SH-SY5Y (cell line): ENCODE measurements at regions not wholly inside any gene's neighbourhood (a gene's known extent, or its start where the extent isn't known, plus 50 kb on each side); places are given as distances from the start of the nearest gene placed in this dataset.

Experiments used
- GATA2 ChIP-seq: IDR thresholded peaks from 2 replicates; pipeline ENCODE4 v1.6.1; 2011; ENCODE audit warnings: mild to moderate bottlenecking, low read depth, low read length
- GATA3 ChIP-seq: IDR thresholded peaks from 2 replicates; pipeline ENCODE4 v1.6.1; 2011; ENCODE audit warnings: low read depth, mild to moderate bottlenecking, low read length, moderate library complexity

GRCh38 chr6:140341272-140341671, 966.8 kb upstream of the CITED2 start:
- TF ChIP-seq GATA2 (no peak), GATA3 (no peak)

GRCh38 chr6:140340795-140341194, 966.3 kb upstream of the CITED2 start:
- no peak for TF ChIP-seq GATA2
- no peak for TF ChIP-seq GATA3

GRCh38 chr6:140321891-140322290, 947.4 kb upstream of the CITED2 start:
- TF ChIP-seq GATA3 (no peak), GATA2 (no peak)

GRCh38 chr6:140320081-140321080, 945.9 kb upstream of the CITED2 start:
- TF ChIP-seq GATA2 (no peak), GATA3 (no peak)

GRCh38 chr6:140319209-140319608, 944.8 kb upstream of the CITED2 start:
- no peak for TF ChIP-seq GATA3

- no peak for TF ChIP-seq GATA3
Measured at GRCh38 chr6:140318408-140318807, 944.0 kb upstream of the CITED2 start.

GRCh38 chr6:140317950-140318349, 943.5 kb upstream of the CITED2 start:
- TF ChIP-seq GATA3 (no peak), GATA2 (no peak)

GRCh38 chr6:140316966-140317365, 942.5 kb upstream of the CITED2 start:
- TF ChIP-seq GATA2: no peak
- TF ChIP-seq GATA3: no peak

GRCh38 chr6:140314682-140315081, 940.2 kb upstream of the CITED2 start:
- TF ChIP-seq GATA3: no peak
- TF ChIP-seq GATA2: no peak

- TF ChIP-seq GATA2 (no peak), GATA3 (no peak)
Measured at GRCh38 chr6:140311146-140311545, 936.7 kb upstream of the CITED2 start.

- TF ChIP-seq GATA3 (no peak), GATA2 (peak; percentile 56; the same call in 1 of the 2 replicates)
Measured at GRCh38 chr6:140303218-140303949, 928.9 kb upstream of the CITED2 start.

GRCh38 chr6:140300331-140300730, 925.9 kb upstream of the CITED2 start:
- TF ChIP-seq GATA2: no peak
- no peak for TF ChIP-seq GATA3

GRCh38 chr6:140289186-140289585, 914.7 kb upstream of the CITED2 start:
- TF ChIP-seq GATA3: no peak
- no peak for TF ChIP-seq GATA2

GRCh38 chr6:140285998-140286690, 911.7 kb upstream of the CITED2 start:
- TF ChIP-seq GATA3: no peak
- TF ChIP-seq GATA2: no peak
